Large intestine (tissue), 3 donors: ENCODE measurements at regions not wholly inside any gene's neighbourhood (a gene's known extent, or its start where the extent isn't known, plus 50 kb on each side); places are given as distances from the start of the nearest gene placed in this dataset.
"Not testable (repeated sequence)": the region's sequence is repeated elsewhere in the genome, so short reads cannot be mapped to it uniquely, and the experiment has no call there.

Source experiments
- DNase-seq, 2 donors: peaks; one replicate each; pipeline versions ENCODE4 v3.0.0 to v3.0.0-alpha.2; 2013
- H3K27ac ChIP-seq: one replicate; pipeline ENCODE4 v1.5.1; 2013; ENCODE audit warnings: low read length
- H3K27me3 ChIP-seq: 2 replicates; pipeline ENCODE4 v1.6.1; 2013; ENCODE audit warnings: low read length; ENCODE audit not compliant: control insufficient read depth, insufficient read depth
- H3K36me3 ChIP-seq: 2 replicates; pipeline ENCODE4 v1.6.1; 2013; ENCODE audit warnings: low read length; ENCODE audit not compliant: control insufficient read depth, insufficient read depth
- H3K4me1 ChIP-seq: one replicate; pipeline ENCODE4 v1.6.1; 2013; ENCODE audit warnings: low read length; ENCODE audit not compliant: control insufficient read depth, insufficient read depth
- H3K4me3 ChIP-seq: one replicate; pipeline ENCODE4 v1.5.1; 2013; ENCODE audit warnings: low read length
- H3K9me3 ChIP-seq: one replicate; pipeline ENCODE4 v1.6.1; 2013; ENCODE audit warnings: mild to moderate bottlenecking, low read depth, low read length, moderate library complexity; ENCODE audit not compliant: control insufficient read depth
- WGBS: methylation state at CpG from one replicate; pipeline ENCODE4 v1.1.5; 2013; ENCODE audit warnings: low lambda C conversion rate; ENCODE audit not compliant: insufficient coverage; 5-methylcytosine and 5-hydroxymethylcytosine counted together

- Histone ChIP-seq H3K27ac (no peak overlapping the region), H3K4me3 (no peak overlapping the region), H3K4me1 (no peaks in the 10 kb centered on the region), H3K27me3 (no peaks in the 10 kb centered on the region), H3K9me3 (no peaks in the 10 kb centered on the region), H3K36me3 (no peaks in the 10 kb centered on the region)
- DNase-seq: no peak
- WGBS: 100% methylated on average over 1 of the region's 3 CpGs
These were observed 601.4 kb downstream of the GABRG2 start for GRCh38 chr5:162668926-162669325.

- Histone ChIP-seq H3K9me3 (no peaks in the 10 kb centered on the region), H3K27ac (no peak overlapping the region), H3K4me3 (no peak overlapping the region), H3K4me1 (no peaks in the 10 kb centered on the region), H3K36me3 (no peaks in the 10 kb centered on the region), H3K27me3 (no peaks in the 10 kb centered on the region)
- DNase-seq: no peak
- no CpG with 5 or more reads among the region's 1 CpG for WGBS
These were observed 604.5 kb downstream of the GABRG2 start for GRCh38 chr5:162672061-162672460.

- WGBS: 40% methylated on average over 1 of the region's 2 CpGs
- Histone ChIP-seq H3K27ac (peak overlapping the region; percentile 62), H3K4me1 (peaks cover 23% of the 10 kb centered on the region), H3K36me3 (no peaks in the 10 kb centered on the region), H3K9me3 (no peaks in the 10 kb centered on the region), H3K4me3 (no peak overlapping the region), H3K27me3 (no peaks in the 10 kb centered on the region)
- peak; percentile 64 to 82 for DNase-seq
These were observed 615.7 kb downstream of the GABRG2 start for GRCh38 chr5:162683284-162683683.

GRCh38 chr5:162684145-162684544, 616.6 kb downstream of the GABRG2 start:
- H3K4me1 ChIP-seq: peaks cover 23% of the 10 kb centered on the region

GRCh38 chr5:162685302-162685701, 617.7 kb downstream of the GABRG2 start:
- Histone ChIP-seq H3K27ac (no peak overlapping the region), H3K9me3 (no peaks in the 10 kb centered on the region), H3K27me3 (no peaks in the 10 kb centered on the region), H3K4me3 (no peak overlapping the region), H3K36me3 (no peaks in the 10 kb centered on the region), H3K4me1 (peaks cover 23% of the 10 kb centered on the region)
- DNase-seq: no peak
- WGBS: no CpG with 5 or more reads among the region's 15 CpGs

More at GRCh38 chr5:162684145-162684544, 616.6 kb downstream of the GABRG2 start:
- no peak for DNase-seq
- H3K27ac ChIP-seq: no peak overlapping the region
- no peaks in the 10 kb centered on the region for H3K36me3 ChIP-seq
- 22% methylated on average over 1 of the region's 3 CpGs for WGBS
- no peaks in the 10 kb centered on the region for H3K9me3 ChIP-seq
- H3K4me3 ChIP-seq: no peak overlapping the region
- no peaks in the 10 kb centered on the region for H3K27me3 ChIP-seq

GRCh38 chr5:162696272-162696671, 628.7 kb downstream of the GABRG2 start:
- not testable (repeated sequence) for DNase-seq, H3K27ac ChIP-seq, H3K9me3 ChIP-seq, H3K27me3 ChIP-seq, H3K4me1 ChIP-seq, H3K36me3 ChIP-seq, H3K4me3 ChIP-seq
- no CpG with 5 or more reads among the region's 5 CpGs for WGBS

DNA sequence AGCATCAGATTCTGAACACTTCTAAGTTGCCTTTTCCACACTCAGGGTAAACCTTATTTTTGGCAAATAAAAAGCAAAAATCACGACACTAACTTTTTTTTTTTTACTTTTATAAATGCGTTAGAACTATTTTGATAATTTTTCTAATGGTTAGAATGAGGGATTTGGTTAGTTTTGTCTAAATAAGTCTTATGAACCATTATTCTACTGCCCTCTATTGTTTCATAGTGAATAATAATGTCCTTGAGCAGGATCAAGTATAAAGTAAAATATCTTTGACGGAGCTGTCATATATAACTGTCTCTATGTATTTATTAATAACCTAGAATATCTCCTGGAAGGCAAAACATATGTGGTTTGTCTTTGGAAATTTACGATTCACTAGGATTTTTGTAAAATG, 631.8 kb downstream of the GABRG2 start:
- Histone ChIP-seq H3K4me3 (no peak overlapping the region), H3K27me3 (no peaks in the 10 kb centered on the region)
- 86% methylated on average over 4 of the region's 4 CpGs for WGBS

DNA sequence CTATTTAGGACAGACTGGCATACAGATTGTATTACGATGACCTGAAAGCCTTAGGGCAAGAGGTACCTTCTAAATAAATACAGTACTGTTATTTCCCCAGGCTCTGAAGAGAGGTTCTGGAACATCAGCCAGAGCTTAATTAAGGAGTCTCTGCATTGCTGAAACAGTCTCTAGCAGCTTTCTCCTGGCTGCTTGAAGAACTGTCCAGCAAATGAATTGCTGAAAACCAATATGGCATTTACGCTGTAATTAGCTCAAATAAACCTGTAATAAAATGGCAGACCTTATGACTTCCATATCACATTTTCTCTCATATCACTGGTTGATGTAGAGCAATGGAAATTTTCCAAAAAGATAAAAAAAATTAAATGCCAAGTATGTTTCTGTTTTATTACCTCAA, 636.3 kb downstream of the GABRG2 start:
- Histone ChIP-seq H3K9me3 (no peaks in the 10 kb centered on the region), H3K27ac (no peak overlapping the region), H3K36me3 (no peaks in the 10 kb centered on the region), H3K4me3 (no peak overlapping the region), H3K27me3 (no peaks in the 10 kb centered on the region), H3K4me1 (no peaks in the 10 kb centered on the region)
- WGBS: 100% methylated on average over 1 of the region's 2 CpGs
- peak in 1 of 2 donors; percentile 7 for DNase-seq

More for the DNA sequence above, 631.8 kb downstream of the GABRG2 start:
- no peak for DNase-seq
- H3K36me3 ChIP-seq: no peaks in the 10 kb centered on the region
- H3K4me1 ChIP-seq: no peaks in the 10 kb centered on the region
- no peaks in the 10 kb centered on the region for H3K9me3 ChIP-seq
- H3K27ac ChIP-seq: no peak overlapping the region

DNA sequence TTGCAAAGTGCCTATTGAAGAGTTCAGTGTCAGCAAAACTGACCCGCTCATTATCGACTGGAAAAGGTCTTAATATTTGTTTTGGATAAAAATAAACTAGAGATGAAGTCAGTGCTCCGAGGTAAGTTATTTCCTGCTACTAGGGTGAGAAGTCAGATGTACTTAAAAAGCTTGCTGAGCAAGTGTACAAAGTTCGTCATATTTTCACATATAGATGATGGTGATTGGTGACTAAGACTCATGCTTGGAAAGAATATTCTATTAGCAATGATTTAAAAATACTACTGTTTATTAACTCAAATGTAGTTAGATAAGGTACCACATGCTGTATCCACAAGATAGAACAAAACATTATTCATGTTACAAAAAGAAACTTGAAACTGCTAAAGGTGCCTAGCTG, 643.7 kb downstream of the GABRG2 start:
- no peaks in the 10 kb centered on the region for H3K4me1 ChIP-seq
- no peak overlapping the region for H3K4me3 ChIP-seq
- no peaks in the 10 kb centered on the region for H3K9me3 ChIP-seq
- no CpG with 5 or more reads among the region's 4 CpGs for WGBS
- no peak for DNase-seq
- H3K36me3 ChIP-seq: no peaks in the 10 kb centered on the region
- H3K27ac ChIP-seq: no peak overlapping the region
- H3K27me3 ChIP-seq: no peaks in the 10 kb centered on the region

GRCh38 chr5:162719720-162720119, 652.1 kb downstream of the GABRG2 start:
- Histone ChIP-seq H3K9me3 (peaks cover 4% of the 10 kb centered on the region), H3K36me3 (no peaks in the 10 kb centered on the region), H3K4me1 (no peaks in the 10 kb centered on the region), H3K27me3 (no peaks in the 10 kb centered on the region), H3K4me3 (no peak overlapping the region), H3K27ac (no peak overlapping the region)
- DNase-seq: no peak

DNA sequence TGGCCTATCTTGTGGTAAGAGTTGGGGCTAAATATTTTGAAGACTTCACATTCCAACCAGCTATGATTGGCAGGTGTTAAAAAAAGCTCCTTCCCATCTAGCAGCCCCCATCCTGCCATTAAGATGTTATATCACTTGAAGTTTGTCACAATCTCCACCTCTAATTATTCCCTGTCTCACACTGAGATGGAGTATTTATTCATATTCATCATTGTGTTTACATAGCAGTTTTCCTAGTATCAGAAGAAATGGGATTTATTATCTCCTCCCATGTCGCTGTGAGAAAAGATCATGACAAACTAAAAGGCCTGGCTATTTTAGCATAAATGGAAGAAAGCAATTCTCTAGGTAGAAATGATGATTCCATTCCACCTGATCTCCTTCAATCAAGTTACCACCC, 653.6 kb downstream of the GABRG2 start:
- Histone ChIP-seq H3K27me3 (no peaks in the 10 kb centered on the region), H3K36me3 (no peaks in the 10 kb centered on the region), H3K4me3 (no peak overlapping the region), H3K9me3 (peaks cover 4% of the 10 kb centered on the region), H3K4me1 (no peaks in the 10 kb centered on the region), H3K27ac (no peak overlapping the region)
- WGBS: no CpG with 5 or more reads among the region's 1 CpG
- DNase-seq: no peak
